ENCODE measurements at regions not wholly inside any gene's neighbourhood (a gene's known extent, or its start where the extent isn't known, plus 50 kb on each side); places are given as distances from the start of the nearest gene placed in this dataset.

DNA sequence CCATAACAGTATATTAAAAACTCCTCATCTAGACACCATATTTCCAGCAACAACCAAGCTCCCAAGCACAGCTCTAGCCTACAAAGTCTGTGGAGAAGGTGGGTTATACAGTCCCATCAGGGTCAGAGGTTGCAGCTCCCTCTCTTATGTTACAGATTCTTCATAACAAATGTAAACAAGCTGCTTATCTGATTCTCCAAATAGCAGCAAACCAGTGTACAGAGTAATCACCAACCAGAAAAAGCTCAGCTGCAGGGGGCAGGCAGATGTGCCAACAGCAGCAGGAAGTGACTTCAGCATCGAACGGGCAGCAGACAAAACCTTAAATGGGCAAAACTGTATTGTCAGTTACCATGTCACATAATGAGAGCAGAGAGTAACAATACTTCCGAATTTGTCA lies 52.9 kb upstream of the NABP1 start:
- Mint-ChIP-seq H3K27me3 (no peaks in the 10 kb centered on the region), H3K9me3 (no peaks in the 10 kb centered on the region), H3K4me1 (peaks cover 30 to 43% (median 38%) of the 10 kb centered on the region in 3 donors), H3K36me3 (peaks cover 2% of the 10 kb centered on the region), H3K27ac (peak overlapping the region in 2 of 3 donors; percentile 12 to 89), H3K4me3 (peak overlapping the region in 2 of 4 donors; percentile 2 to 4)

DNA sequence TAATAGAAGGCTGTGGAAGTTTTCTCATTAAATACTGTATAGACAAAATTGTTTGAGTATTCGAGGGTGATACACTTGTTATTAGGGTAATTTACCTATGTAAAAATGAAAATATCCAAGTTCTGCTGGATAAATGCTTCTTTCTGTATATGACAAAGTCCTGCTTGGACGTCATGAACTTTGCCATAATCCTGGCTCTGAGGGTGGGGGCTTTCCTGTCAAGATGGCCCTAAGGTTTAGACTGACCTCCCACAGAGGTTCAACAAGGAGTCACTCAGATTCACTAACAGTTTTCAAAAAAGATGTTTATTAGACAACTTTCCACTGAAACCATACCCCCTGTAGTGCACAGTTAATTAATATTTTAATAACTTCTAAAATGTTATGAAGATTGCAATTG lies 52.5 kb upstream of the NABP1 start:
- H3K9me3 Mint-ChIP-seq: no peaks in the 10 kb centered on the region
- H3K4me1 Mint-ChIP-seq: peaks cover 30 to 40% (median 39%) of the 10 kb centered on the region in 3 donors
- peak overlapping the region in 2 of 4 donors; percentile 2 to 4 for H3K4me3 Mint-ChIP-seq
- peaks cover 2% of the 10 kb centered on the region for H3K36me3 Mint-ChIP-seq
- H3K27ac Mint-ChIP-seq: peak overlapping the region in 1 of 3 donors; percentile 89
- no peaks in the 10 kb centered on the region for H3K27me3 Mint-ChIP-seq

GRCh38 chr2:191626497-191627151 lies 51.3 kb upstream of the NABP1 start:
- no peak overlapping the region for H3K27ac Mint-ChIP-seq
- peaks cover 30 to 43% (median 35%) of the 10 kb centered on the region in 3 donors for H3K4me1 Mint-ChIP-seq
- H3K4me3 Mint-ChIP-seq: no peak overlapping the region
- no peaks in the 10 kb centered on the region for H3K9me3 Mint-ChIP-seq
- H3K27me3 Mint-ChIP-seq: no peaks in the 10 kb centered on the region
- H3K36me3 Mint-ChIP-seq: no peaks in the 10 kb centered on the region

GRCh38 chr2:191627518-191627917 lies 50.4 kb upstream of the NABP1 start:
- Mint-ChIP-seq H3K27me3 (no peaks in the 10 kb centered on the region), H3K27ac (no peak overlapping the region), H3K36me3 (no peaks in the 10 kb centered on the region), H3K9me3 (no peaks in the 10 kb centered on the region), H3K4me3 (no peak overlapping the region), H3K4me1 (peaks cover 30 to 43% (median 32%) of the 10 kb centered on the region in 3 donors)
